NCI-H1105 (cell line): ENCODE measurements at regions not wholly inside any gene's neighbourhood (a gene's known extent, or its start where the extent isn't known, plus 50 kb on each side); places are given as distances from the start of the nearest gene placed in this dataset.

Experiments used
- DNase-seq: peaks from one replicate; lab custom pipeline; 2025; lab: John Stamatoyannopoulos, UW

DNA sequence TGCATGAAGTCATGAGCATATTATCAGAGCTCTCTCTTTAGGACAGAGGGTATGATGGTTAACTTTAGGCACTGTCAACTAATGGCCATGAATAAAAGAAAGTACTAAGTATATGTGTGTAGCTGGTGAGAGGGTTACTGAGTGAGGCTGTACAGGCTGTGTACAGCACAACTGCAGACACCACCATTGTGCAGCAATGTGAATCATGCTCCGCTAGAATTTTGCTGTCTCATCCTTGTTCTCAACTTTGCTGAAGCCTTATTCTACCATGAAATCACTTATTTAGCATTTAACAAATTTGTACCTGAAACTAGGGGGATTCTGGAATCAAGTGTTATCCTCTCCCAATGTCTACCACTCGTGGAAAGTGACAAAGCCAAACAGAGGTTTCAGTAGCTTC lies 414.9 kb downstream of the PLCL1 start:
- no peak for DNase-seq

DNA sequence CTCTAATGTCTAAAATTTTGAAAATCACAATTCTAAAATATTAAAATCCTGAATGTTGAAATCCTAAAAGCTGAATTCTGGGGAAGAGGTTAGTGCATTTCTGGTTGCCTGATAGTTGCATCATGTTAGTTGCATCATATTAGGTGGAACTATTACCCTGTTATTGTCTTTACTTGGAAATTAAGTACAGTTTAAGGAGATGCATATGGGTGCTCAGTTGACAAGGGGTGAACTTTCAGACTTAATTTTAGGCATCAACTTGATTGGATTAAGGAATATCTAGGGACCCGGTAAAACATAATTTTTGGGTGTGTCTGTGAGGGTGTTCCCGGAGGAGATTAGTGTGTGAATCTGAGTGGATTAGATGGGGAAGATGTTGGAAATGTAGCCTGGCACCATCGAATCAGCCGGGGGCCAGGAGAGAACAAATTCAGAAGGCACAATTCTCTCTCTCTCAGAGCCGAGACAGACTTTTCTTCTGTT lies 409.8 kb downstream of the PLCL1 start:
- no peak for DNase-seq

DNA sequence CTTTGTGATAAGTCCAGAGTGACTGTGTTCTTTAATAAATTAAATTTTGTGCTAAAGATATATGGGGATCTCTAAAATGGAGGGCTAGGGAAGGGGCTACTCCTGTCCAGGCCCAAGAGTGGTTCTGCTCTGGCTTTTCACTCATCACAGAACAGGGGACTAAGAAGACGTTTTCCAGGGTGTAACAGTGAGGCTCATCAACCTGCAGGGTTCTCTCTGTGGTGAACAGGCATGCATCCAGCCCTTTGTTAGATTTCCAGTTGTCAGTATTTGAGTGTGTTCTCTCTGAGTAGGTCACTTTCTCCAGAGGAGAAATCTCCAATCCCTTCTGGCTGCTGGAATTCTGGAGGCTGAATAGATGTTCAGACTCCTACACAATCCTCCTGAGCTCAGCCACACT lies 408.9 kb downstream of the PLCL1 start:
- DNase-seq, result no peak

DNA sequence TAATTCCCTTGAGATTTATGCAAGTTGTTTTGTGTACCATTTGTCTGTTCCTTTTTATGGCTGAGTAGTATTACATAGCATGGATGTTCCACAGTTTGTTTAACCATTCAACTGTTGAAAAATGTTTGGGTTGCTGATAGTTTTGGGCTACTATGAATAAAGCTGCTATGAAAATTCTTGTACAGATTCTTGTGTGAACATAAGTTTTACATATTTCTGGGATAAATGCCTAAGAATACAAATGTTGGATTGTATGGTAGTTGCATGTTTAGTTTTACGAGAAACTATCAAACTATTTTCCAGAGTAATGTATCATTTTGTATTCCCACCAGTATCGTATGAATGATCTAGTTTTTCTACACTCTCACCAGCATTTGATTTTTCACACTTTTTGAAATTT lies 407.3 kb downstream of the PLCL1 start:
- no peak for DNase-seq

DNA sequence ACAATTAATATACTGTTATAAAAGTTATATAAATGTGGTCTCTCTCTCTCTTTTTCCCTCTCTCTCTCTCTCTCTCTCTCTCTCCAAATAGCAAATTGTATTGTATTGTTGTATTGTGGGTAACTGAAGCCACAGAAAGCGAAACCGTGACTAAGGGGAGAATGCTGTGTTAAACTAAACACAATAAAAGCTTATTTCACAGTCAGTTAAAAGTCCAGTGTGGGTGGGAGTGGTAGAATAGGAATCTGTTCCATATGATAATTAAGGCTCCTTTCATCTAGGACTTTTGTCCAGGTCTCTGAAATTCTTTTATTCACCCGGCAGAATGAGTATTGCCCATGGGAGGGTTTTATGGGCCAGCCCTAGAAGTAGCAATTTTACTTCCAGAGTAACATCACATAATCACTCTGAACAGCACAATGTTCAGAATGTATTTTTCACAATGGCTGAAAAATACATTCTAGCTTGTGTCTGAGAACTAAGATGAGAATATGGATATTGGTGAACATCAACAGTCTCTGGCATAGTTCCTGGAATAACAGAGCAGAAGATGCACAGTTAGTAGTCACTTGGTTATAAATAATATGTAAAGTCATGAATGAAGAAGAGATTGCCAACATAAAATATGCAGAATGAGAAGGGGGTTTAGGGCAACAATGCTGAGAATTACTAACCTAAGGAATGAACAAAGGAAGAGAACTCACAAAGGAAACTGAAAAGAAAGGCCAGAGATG lies 399.1 kb downstream of the PLCL1 start:
- no peak for DNase-seq
